ENCODE measurements at regions not wholly inside any gene's neighbourhood (a gene's known extent, or its start where the extent isn't known, plus 50 kb on each side); places are given as distances from the start of the nearest gene placed in this dataset.
"Not testable (repeated sequence)": the region's sequence is repeated elsewhere in the genome, so short reads cannot be mapped to it uniquely, and the experiment has no call there.

GRCh38 chr16:6856578-6856977 is 476.1 kb upstream of the RBFOX1 start:
- no peak for DNase-seq (ENCODE audit: low read depth in 2 of 2)

- no peak for DNase-seq (ENCODE audit: low read depth in 2 of 2)
Observed at GRCh38 chr16:6853565-6853964, 479.1 kb upstream of the RBFOX1 start.

GRCh38 chr16:6852643-6853225 is 479.9 kb upstream of the RBFOX1 start:
- DNase-seq (ENCODE audit: low read depth in 2 of 2) = no peak

- no peak for DNase-seq (ENCODE audit: low read depth in 2 of 2)
Observed at GRCh38 chr16:6846452-6846851, 486.2 kb upstream of the RBFOX1 start.

GRCh38 chr16:6841392-6841791 is 491.3 kb upstream of the RBFOX1 start:
- no peak for DNase-seq (ENCODE audit: low read depth in 2 of 2)

- DNase-seq (ENCODE audit: low read depth in 2 of 2) = no peak
Observed at GRCh38 chr16:6837722-6838121, 494.9 kb upstream of the RBFOX1 start.

GRCh38 chr16:6836766-6837165 is 495.9 kb upstream of the RBFOX1 start:
- DNase-seq (ENCODE audit: low read depth in 2 of 2) = no peak

GRCh38 chr16:6835941-6836340 is 496.7 kb upstream of the RBFOX1 start:
- no peak for DNase-seq (ENCODE audit: low read depth in 2 of 2)

- no peak for DNase-seq (ENCODE audit: low read depth in 2 of 2)
Observed at GRCh38 chr16:6835516-6835915, 497.1 kb upstream of the RBFOX1 start.

- no peak for DNase-seq (ENCODE audit: low read depth in 2 of 2)
Observed at GRCh38 chr16:6828690-6829089, 504.0 kb upstream of the RBFOX1 start.

GRCh38 chr16:6827931-6828330 is 504.7 kb upstream of the RBFOX1 start:
- no peak for DNase-seq (ENCODE audit: low read depth in 2 of 2)

GRCh38 chr16:6827267-6827666 is 505.4 kb upstream of the RBFOX1 start:
- no peak for DNase-seq (ENCODE audit: low read depth in 2 of 2)

- no peak for DNase-seq (ENCODE audit: low read depth in 2 of 2)
Observed at GRCh38 chr16:6822041-6822440, 510.6 kb upstream of the RBFOX1 start.

GRCh38 chr16:6804461-6804860 is 528.2 kb upstream of the RBFOX1 start:
- DNase-seq (ENCODE audit: low read depth in 2 of 2) = no peak

GRCh38 chr16:6803176-6803575 is 529.5 kb upstream of the RBFOX1 start:
- DNase-seq (ENCODE audit: low read depth in 2 of 2) = no peak

- no peak for DNase-seq (ENCODE audit: low read depth in 2 of 2)
Observed at GRCh38 chr16:6797223-6797622, 535.4 kb upstream of the RBFOX1 start.

GRCh38 chr16:6777624-6778023 is 555.0 kb upstream of the RBFOX1 start:
- DNase-seq (ENCODE audit: low read depth in 2 of 2) = no peak

- DNase-seq (ENCODE audit: low read depth in 2 of 2) = no peak
Observed at GRCh38 chr16:6775712-6776111, 556.9 kb upstream of the RBFOX1 start.

GRCh38 chr16:6771956-6772355 is 560.7 kb upstream of the RBFOX1 start:
- no peak for DNase-seq (ENCODE audit: low read depth in 2 of 2)

GRCh38 chr16:6753553-6753952 is 579.1 kb upstream of the RBFOX1 start:
- DNase-seq (ENCODE audit: low read depth in 2 of 2) = no peak

GRCh38 chr16:6751191-6751590 is 581.5 kb upstream of the RBFOX1 start:
- no peak for DNase-seq (ENCODE audit: low read depth in 2 of 2)

GRCh38 chr16:6749698-6750097 is 582.9 kb upstream of the RBFOX1 start:
- no peak for DNase-seq (ENCODE audit: low read depth in 2 of 2)

- not testable (repeated sequence) for DNase-seq (ENCODE audit: low read depth in 2 of 2)
Observed at GRCh38 chr16:6736302-6736701, 596.3 kb upstream of the RBFOX1 start.

- no peak for DNase-seq (ENCODE audit: low read depth in 2 of 2)
Observed at GRCh38 chr16:6735631-6736030, 597.0 kb upstream of the RBFOX1 start.
